GM19397 (cell line): ENCODE measurements at regions not wholly inside any gene's neighbourhood (a gene's known extent, or its start where the extent isn't known, plus 50 kb on each side); places are given as distances from the start of the nearest gene placed in this dataset.
"Not testable (repeated sequence)": the region's sequence is repeated elsewhere in the genome, so short reads cannot be mapped to it uniquely, and the experiment has no call there.

Experiments
- ATAC-seq: cut with Tn5 transposase; IDR thresholded peaks from one replicate; pipeline ENCODE4 v1.9.1; 2021; ENCODE audit warnings: mild to moderate bottlenecking, moderate library complexity; ENCODE audit not compliant: unreplicated experiment

DNA sequence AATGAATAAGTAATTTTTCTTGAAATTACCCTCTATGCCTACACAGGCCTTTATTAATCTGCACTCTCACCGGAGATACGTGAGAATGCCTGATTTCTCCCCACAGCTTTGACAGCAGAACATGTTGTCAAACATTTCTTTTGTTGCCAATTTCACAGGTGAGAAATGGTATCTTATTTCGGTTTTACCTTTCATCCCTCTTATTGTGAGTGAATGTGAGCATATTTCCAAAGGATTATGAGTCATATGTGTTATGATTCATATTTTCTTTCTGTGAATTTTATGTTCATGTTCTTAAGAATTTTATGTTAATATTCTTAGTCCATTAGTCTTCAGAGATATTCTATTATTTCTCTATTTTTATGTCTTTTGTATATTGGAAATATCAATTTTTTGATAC lies 965.1 kb downstream of the CCSER2 start:
- ATAC-seq, result no peak

DNA sequence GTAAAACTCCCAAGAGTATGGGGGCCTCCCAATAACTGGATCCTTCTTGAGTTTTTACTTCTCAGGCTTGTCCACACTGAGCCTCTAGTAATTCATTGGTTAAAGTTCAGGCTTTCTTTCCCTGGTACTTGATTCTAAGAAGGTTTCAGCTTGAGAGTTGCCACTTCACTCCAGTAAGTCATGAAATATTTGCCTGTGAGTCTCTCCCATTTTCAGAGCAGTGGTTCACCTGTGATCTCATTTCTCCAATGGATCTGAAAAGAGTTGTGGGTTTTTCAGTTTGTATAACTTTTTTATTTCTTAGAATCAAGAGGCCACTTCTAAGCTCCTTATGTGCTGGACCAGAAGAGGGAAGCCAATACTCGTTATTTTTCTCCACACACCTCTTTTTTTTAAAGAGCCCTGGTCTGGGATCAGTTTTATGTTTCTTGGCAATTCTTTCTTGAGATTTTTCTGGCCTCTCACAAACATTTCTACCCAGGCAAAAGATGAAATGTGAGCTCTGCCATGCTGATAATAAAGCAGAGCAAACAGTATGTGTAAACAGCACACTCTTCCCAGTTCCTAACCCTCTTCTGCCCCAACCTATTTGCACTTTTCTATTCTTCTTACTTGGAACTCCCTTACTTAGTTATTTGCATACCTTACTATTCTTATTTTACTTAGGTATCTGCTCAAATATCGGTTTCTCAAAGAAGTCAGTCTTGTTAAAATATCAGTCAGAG lies 983.4 kb downstream of the CCSER2 start:
- ATAC-seq, result no peak

DNA sequence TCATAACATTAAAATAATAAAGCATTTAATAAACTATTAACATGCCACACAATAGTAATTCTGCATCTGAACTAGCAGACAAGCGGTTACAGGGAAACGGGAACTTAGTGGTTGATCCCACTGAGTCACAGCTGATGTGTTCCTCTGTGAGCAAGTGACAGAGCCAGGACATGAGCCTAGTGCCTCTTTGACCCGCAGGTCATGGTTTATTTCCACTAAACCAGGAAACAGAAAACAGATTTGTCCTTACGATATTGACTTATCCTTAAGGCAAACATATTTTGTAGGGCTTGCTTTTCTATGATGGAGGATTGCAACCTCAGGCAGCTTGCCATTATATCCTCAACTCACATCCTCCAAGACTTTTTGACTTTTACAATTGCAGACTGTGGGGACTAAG lies 987.3 kb downstream of the CCSER2 start:
- no peak for ATAC-seq

DNA sequence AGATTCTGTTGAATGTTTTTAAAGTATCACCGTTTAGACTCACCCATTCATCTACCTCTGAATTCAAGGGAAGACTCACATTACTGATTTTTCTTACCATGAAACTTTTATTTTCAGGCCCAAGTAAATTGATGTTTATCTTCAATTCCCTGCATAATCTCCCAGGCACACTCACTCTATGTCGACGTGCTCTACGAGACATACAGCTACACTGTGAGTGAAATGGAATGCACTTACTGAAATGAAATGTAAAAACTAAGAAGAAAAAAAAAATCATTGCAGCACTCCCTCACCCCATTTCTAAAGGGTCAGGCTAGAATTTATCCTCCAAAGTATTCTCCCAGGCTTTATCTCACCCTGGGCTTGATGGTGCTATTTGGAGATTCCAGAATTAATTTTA lies 987.9 kb downstream of the CCSER2 start:
- no peak for ATAC-seq

DNA sequence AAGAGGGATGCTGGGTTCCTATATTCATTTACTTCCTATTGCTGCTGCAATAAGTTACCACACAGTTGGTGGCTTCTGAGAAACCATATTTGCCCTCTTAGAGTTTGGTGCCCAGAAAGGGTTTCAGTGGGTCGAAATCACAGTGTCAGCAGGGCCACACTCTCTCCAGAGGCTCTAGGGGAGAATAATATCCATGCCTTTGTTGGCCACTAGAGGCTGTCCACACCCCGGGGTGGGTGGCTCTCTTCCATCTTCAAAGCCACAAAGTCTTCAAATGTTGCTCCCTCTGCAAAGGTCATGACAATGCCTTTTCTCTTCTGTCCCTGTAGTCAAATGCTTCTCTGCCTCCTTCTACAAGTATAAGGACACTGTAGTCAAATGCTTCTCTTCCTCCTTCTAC lies 989.4 kb downstream of the CCSER2 start:
- ATAC-seq, result no peak

DNA sequence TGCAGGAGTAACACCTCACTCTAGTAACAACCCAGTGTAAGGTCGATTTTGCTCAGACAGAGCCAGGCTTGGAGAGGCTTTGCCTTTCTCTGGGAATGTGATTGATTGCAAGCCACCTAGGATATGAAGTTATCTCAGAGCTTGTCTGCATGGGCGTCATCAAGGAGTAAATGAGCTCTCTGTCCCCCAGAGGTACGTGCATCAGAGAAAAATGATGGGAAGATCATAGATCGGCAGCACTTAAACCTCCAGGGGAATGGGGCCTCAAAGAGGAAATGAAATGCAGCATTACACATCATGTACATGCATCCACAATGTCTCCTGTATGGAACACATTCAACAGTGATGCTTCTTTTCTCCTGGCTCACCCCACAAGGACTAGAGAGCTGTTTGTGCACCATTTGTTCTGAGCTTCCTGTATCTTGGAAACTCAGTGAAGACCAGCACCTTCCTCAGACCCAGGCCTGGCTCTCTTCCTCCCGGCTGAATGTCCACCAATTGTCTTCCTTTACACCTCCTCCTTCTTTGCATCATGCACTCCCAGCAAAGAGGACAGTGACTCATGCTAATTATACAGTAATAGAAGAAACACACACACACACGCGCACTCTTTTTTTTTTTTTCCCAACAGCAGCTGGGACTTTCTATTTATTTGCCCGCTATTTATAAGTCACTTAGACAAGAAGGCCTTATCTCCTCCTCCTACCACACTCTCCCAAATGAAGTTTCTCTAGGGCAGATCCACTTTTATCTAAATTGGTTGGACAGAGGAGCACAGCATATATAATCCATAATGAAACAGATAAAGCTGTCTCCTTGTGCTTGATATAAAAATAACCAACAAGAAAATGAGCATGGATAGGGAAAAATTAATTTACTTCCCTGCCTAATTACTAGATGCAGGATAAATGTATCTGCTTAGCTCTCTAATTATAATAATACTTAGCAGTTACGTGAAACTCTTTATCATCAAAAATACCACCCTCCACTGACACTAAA lies 990.7 kb downstream of the CCSER2 start:
- ATAC-seq, result no peak

DNA sequence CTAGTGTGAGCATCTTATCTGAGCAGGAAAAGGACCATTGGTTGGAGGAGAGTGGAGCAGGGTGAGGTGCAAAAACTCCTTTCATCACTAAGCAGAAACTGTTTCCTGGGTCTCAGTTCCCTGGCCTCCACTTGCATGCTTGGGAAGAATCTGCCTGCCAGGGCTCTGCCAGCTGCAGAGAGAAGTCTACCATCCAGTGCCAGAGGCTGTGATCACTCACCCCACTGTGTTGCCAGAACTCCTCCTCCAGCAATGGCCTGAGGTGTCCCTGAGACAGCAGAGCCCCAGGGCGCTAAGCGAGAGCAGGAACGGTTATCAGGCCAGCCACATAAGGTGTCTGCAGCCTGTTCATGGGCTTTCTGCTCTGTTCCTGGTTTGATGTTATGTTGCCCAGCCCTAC lies 991.4 kb downstream of the CCSER2 start:
- no peak for ATAC-seq

DNA sequence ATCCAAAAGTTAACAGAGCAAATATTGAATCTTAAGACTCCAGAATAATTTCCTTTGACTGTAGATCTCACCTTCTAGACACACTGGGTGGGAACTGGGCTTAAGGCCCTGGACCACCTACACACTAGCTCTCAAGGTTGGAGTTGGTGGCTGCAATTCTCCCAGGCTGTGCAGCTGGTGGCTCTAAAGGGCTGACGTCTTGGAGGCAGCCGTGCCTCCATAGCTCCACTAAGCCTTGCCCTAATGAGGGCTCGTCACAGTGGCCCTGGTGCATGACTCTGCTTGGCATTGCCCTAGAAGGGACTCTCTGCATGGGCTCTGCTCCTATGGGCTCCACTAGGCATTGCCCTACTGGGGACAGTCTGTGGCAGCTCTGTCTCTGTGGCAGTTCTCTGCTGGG lies 1005.2 kb downstream of the CCSER2 start:
- no peak for ATAC-seq

DNA sequence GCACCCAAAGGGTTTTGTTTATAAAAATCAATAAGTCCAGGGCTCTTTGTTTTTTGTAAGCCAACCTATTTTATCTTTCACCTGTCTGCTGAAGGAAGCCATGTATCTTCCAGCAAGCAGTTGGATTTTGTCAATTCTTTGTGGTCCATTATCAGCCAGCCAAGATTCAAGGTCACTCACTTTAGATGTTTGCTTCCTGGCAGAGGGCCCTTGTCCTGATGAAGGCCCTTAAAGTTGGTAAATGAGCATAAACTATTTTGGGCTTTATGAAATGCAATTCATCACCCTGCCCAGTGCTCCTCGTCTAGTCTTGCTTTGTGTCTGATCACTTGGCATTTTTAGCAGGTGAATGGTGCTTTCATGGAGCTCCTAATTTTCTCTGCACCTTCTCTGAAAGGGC lies 1004.2 kb downstream of the GRID1 start:
- no peak for ATAC-seq

DNA sequence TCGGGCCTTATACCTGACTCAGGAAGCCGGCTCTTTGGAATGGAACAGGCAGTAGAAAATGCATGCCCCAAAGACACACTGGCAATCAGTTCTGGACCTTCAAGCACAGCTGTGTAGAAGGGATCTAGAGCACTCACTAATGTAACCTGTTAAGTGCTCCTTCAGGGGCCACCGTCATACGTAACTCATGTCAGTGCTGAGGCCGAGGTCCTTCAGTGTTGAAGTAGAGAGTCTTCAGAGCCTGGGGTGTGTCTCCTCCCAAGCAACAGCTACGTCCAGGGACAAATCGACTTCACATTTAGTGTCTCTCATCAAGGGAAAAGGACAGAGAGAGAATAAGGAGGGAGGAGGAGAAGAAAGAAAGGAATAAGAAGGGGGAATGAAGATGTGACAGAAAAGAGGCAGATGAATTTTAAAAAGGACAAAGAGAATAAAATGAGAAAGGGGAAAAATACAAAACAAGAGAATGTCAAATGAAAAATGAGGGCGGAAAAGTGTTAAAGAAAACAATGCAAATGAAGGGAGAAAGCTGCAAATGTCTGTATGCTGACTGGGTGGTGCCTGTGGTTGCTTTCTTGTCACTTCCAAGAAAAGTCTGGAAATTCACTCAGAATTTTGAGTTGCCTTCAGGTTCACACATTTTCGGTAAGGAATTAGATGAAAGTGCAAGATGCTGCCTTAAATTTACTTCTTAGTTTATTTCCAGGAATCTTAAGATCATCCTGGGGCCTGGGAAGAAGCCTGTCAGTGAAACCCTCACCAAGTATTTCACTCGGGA lies 989.4 kb downstream of the GRID1 start:
- ATAC-seq, result no peak

DNA sequence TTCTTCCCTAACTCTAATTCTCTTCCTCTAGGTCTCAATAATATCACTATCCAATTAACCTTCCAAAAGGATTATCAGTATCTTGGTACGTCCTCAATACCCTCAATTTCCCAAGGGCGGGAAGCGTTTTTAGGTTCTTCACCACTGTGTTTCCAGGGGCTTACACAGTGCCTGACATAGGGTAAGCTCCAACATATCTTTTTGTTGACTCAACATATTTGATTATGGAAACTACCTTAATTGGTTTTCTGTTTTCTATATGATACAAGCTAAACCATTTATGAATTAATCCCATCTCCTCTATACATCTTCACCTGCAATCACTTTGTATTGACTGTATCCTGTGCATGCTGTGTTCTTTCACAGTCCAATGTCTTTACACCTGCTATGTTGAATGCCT lies 987.3 kb downstream of the GRID1 start:
- ATAC-seq, result no peak

DNA sequence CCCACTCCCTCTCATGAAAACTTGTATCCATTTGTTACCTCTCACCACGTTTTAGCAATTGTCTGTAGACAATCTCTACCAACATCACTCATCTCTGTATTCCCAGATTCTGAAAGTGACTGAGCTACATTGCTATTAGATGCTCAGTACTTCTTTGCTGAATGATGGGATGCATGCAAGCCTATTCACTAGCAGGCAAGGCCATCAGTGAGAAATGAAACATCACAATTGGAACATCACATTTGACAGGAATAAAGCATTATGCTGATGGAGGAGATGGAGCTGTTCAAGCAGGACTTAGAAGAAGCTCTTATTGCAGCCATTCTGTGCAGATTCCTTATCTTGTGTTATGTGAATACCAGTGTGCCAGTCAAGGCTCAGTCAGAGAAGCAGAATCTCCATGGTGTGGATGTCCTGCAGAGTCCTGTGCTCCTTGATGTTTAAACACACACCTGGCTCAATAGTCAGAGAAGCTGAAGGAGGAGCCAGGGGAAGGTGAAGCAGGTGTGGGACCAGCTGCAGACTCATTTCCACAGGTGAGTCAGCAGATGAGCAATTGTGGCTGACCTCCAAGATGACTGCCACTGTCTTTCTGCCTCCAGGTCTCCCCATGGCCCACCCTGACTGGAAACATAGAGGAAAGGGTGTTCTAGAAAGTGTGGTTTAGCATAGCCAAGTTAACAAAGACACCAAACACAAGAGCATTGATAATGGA lies 965.5 kb downstream of the GRID1 start:
- ATAC-seq, result no peak

DNA sequence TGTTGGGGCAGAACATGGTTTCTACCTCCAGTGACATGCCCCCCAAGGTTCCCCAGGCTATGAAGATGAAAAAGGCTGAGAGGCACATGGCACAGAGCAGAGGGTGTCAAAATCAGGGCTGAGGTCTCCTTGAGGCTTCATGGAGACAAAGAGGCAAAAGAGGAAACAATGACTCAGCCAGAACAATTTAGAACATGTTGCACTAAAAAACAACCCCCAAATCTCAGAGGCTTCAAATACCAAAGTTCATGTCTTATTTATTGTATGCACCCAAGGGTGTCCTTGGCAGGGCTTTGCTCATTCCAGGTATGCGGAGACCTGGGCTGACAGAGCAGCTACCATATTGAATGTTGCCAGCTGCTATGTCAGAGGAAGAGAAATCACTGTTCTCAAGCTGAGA lies 964.1 kb downstream of the GRID1 start:
- ATAC-seq, result no peak

DNA sequence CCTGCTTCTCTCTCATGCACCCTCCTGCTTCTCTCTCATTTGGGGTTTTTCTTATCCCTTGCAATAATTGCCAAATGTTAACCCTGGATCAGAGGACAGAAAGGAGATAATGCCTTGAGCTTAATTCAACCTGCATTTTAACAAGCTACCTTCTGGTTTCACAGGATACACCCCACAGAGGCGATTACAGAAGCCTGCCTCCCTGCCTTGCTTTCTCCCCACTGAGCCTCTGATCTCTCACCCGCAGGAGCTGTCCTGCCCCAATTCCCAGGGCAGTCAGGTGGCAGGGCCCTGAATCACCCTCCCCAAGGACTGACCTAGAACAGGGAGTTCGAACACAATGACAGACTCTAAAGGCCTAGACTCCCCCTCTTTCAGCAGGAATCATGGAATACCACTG lies 959.5 kb downstream of the GRID1 start:
- no peak for ATAC-seq

DNA sequence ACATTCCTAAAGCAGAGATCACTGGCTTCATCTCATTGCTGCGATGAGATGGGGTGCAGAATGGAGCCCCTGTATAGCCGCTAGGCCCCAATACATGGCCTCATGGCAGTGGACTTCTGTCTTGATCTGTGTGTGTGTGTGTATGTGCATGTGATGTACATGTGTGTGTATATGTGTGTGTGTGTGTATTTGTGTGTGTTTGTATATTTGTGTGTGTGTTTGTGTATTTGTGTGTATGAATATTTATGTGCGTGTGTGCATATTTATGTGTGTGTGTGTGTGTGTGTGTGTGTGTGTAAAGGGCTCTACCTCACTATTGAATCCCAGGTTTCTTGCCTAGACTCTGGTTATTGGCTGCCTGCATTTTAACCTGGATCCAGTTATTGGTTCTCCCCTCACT lies 958.2 kb downstream of the GRID1 start:
- ATAC-seq, result no peak

DNA sequence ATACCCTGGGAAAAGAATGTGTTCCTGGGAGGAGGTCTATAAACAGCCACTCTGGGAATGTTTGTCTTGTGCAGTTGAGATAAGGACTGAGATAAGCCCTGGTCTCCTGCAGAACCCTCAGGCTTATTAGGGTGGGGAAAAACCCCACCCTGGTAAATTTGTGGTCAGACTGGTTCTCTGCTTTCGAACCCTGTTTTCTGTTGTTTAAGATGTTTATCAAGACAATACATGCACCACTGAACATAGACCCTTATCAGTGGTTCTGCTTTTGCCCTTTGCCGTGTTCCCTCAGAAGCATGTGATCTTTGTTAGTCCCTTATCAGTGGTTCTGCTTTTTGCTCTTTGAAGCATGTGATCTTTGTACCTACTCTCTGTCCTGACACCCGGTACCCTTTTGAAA lies 956.0 kb downstream of the GRID1 start:
- ATAC-seq, result not testable (repeated sequence)

DNA sequence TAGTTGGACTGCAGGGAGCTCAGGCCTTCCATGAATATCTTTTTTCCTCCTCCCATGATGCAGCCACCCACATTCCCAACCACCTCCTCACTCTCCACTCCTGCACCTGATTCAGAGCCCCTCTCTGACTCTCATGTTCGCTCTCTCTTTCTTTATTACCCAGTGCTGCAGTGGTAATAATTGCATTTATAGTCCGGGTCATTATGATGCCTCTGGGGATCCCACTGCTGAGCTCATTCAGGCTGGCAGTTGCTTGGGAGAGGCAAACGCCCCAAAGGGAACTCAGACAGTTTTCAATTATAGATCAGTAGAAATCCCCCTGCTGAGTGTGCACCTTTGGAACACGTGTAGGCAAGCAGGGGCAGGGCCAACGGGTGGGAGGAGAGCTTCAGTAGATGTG lies 953.0 kb downstream of the GRID1 start:
- no peak for ATAC-seq

DNA sequence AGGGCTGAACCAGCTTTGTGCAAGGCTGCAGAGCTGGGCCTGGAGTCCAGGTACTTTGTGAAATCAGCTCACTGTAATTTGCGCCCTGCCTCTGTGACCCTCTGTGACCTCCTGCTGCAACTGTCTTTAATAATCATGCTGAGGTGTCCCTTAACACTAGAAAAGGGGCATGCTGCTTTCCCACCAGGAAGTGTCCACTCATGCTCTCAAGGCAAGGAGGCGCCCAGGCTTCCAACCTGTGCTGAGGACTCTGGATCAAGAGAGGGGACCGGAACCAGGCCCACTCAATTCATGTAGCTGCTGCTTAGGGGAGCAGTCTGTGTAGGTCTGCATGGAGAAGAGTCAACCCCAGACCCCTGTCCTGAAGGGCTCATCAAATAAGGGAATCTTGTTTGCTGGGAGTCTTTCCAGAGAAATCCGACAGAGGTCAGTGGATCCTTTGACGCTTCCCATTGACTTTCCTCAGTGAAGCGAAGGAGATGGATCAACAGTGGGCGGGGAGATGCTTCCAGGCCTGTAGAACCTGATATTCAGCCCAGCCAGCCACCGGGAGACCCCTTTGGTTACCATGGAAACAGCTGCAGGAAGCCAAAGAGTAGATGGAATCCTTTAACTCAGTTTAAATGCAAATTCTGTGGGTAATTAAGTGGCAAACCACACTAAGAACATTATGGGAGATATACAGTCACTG lies 945.9 kb downstream of the GRID1 start:
- no peak for ATAC-seq

DNA sequence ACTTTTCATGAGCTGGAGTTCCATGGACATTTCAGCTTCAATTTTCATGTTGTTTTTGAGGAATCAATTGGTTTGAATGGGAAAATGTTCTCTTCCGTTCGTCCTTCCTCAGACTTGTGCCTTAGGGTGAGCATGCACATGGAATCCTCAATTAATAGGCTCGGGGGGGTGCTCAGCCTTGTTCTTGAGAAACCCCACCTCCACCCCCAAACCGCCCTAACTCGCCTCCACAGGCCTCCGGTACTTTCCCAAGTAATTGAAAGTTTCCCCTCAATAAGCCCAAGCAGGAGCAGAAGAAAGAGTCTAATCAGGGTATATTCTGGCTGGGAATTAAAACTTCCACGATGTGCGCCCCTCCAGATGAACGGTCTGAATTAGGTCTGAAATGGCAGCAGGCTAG lies 945.2 kb downstream of the GRID1 start:
- ATAC-seq, result no peak

DNA sequence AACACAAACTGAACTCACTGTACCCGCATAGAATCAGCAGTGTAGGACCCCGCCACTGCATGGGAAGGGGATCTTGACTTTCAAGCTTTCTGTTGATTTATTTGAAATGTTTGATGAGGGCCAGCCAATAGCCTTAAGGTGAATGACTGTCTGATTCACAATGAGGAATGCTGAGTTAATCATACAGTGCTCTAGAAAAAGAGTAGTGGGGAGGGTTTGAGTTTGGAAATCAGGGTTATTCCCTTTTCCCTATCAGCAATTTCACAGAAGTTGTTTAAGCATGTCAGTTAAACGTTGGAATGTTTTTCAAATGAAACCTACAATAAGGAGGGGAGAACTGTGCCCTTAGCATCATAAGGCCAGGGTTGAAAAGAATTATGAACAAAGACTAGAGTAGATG lies 937.5 kb downstream of the GRID1 start:
- no peak for ATAC-seq
